Activated CD8-positive, alpha-beta T cell treated with anti-CD3 and anti-CD28 coated beads for 36 hours (primary cell): ENCODE measurements at regions not wholly inside any gene's neighbourhood (a gene's known extent, or its start where the extent isn't known, plus 50 kb on each side); places are given as distances from the start of the nearest gene placed in this dataset.

Source experiments
- ATAC-seq: fragments of 200-7000 bp; cut with Tn5 transposase; one replicate; pipeline ENCODE4 v1.10.0; 2021; ENCODE audit warnings: mild to moderate bottlenecking, moderate library complexity
- CTCF ChIA-PET: fragments of 350-600 bp; sonication (Branson Sonifier 250); formaldehyde crosslinking; loops from one replicate; lab custom pipeline; 2021; ENCODE audit warnings: antibody characterized with exemption; lab: Charles Lee
- POLR2A ChIA-PET: fragments of 350-600 bp; sonication (Branson Sonifier 250); formaldehyde crosslinking; loops from one replicate; lab custom pipeline; 2021; ENCODE audit warnings: antibody characterized with exemption; lab: Charles Lee
- DNase-seq: peaks from one replicate; pipeline ENCODE4 v3.0.0-alpha.2; 2020
- H3K27ac Mint-ChIP-seq: one replicate; pipeline ENCODE4 v1.8.0; 2021; ENCODE audit warnings: mild to moderate bottlenecking, mixed read lengths
- H3K27me3 Mint-ChIP-seq: one replicate; pipeline ENCODE4 v1.8.0; 2021; ENCODE audit warnings: mixed read lengths
- H3K36me3 Mint-ChIP-seq: one replicate; pipeline ENCODE4 v1.8.0; 2021; ENCODE audit warnings: low read depth, mixed read lengths
- H3K4me1 Mint-ChIP-seq: one replicate; pipeline ENCODE4 v1.8.0; 2021; ENCODE audit warnings: low read depth, mixed read lengths
- H3K4me3 Mint-ChIP-seq: one replicate; pipeline ENCODE4 v1.8.0; 2021; ENCODE audit warnings: mild to moderate bottlenecking, moderate library complexity, mixed read lengths
- H3K9me3 Mint-ChIP-seq: one replicate; pipeline ENCODE4 v1.8.0; 2021; ENCODE audit warnings: mixed read lengths
- CTCF ChIP-seq: fragments of 200-600 bp; IDR thresholded peaks from one replicate; pipeline ENCODE4 v1.8.0; 2022; ENCODE audit warnings: antibody characterized with exemption, mild to moderate bottlenecking
- intact Hi-C: fragments of 100-400 bp; cut with micrococcal nuclease; formaldehyde crosslinking; loops from one replicate; pipeline ENCODE4 v1.10.0; 2022

- intact Hi-C loops: no loop called here
- peaks cover 1% of the 10 kb centered on the region for H3K9me3 Mint-ChIP-seq
- no peak for ATAC-seq
- no peak for DNase-seq
- H3K4me3 Mint-ChIP-seq: no peak overlapping the region
- no peaks in the 10 kb centered on the region for H3K4me1 Mint-ChIP-seq
- ChIA-PET CTCF (no interaction called here), POLR2A (no interaction called here)
- TF ChIP-seq CTCF: no peak
- no peak overlapping the region for H3K27ac Mint-ChIP-seq
- H3K27me3 Mint-ChIP-seq: no peaks in the 10 kb centered on the region
- H3K36me3 Mint-ChIP-seq: no peaks in the 10 kb centered on the region
Measured at GRCh38 chr13:107138486-107138885, 570.5 kb upstream of the ARGLU1 start.

- no peak overlapping the region for H3K27ac Mint-ChIP-seq
- H3K36me3 Mint-ChIP-seq: no peaks in the 10 kb centered on the region
- H3K27me3 Mint-ChIP-seq: no peaks in the 10 kb centered on the region
- no peak for TF ChIP-seq CTCF
- DNase-seq (no peak), ATAC-seq (no peak)
- intact Hi-C loops: no loop called here
- H3K4me3 Mint-ChIP-seq: no peak overlapping the region
- ChIA-PET POLR2A (no interaction called here), CTCF (no interaction called here)
- H3K9me3 Mint-ChIP-seq: peaks cover 1% of the 10 kb centered on the region
- H3K4me1 Mint-ChIP-seq: no peaks in the 10 kb centered on the region
Measured at GRCh38 chr13:107133950-107134349, 566.0 kb upstream of the ARGLU1 start.

- Mint-ChIP-seq H3K9me3 (peaks cover 4% of the 10 kb centered on the region), H3K27ac (no peak overlapping the region), H3K36me3 (no peaks in the 10 kb centered on the region), H3K4me3 (no peak overlapping the region), H3K27me3 (no peaks in the 10 kb centered on the region), H3K4me1 (no peaks in the 10 kb centered on the region)
- ChIA-PET POLR2A (no interaction called here), CTCF (no interaction called here)
- ATAC-seq (no peak), DNase-seq (no peak)
- no peak for TF ChIP-seq CTCF
- intact Hi-C loops: no loop called here
Measured at GRCh38 chr13:107130566-107130965, 562.6 kb upstream of the ARGLU1 start.

GRCh38 chr13:107124730-107125129 lies 556.8 kb upstream of the ARGLU1 start:
- H3K36me3 Mint-ChIP-seq: no peaks in the 10 kb centered on the region
- H3K27me3 Mint-ChIP-seq: no peaks in the 10 kb centered on the region
- H3K4me3 Mint-ChIP-seq: no peak overlapping the region
- DNase-seq (no peak), ATAC-seq (no peak)
- no peak for TF ChIP-seq CTCF
- CTCF ChIA-PET: no interaction called here
- H3K27ac Mint-ChIP-seq: no peak overlapping the region
- H3K4me1 Mint-ChIP-seq: no peaks in the 10 kb centered on the region
- intact Hi-C loops: no loop called here
- POLR2A ChIA-PET: no interaction called here
- H3K9me3 Mint-ChIP-seq: peaks cover 4% of the 10 kb centered on the region

- peak; percentile 11 for TF ChIP-seq CTCF
- ATAC-seq: no peak
- DNase-seq: no peak
- intact Hi-C loops: no loop called here
- Mint-ChIP-seq H3K27me3 (no peaks in the 10 kb centered on the region), H3K27ac (no peak overlapping the region), H3K36me3 (no peaks in the 10 kb centered on the region), H3K4me3 (no peak overlapping the region), H3K9me3 (peaks cover 4% of the 10 kb centered on the region), H3K4me1 (no peaks in the 10 kb centered on the region)
- ChIA-PET CTCF (no interaction called here), POLR2A (no interaction called here)
Measured at GRCh38 chr13:107124129-107124718, 556.3 kb upstream of the ARGLU1 start.
